Suprapubic skin (tissue), 4 donors: ENCODE measurements at regions not wholly inside any gene's neighbourhood (a gene's known extent, or its start where the extent isn't known, plus 50 kb on each side); places are given as distances from the start of the nearest gene placed in this dataset.

ENCODE experiments used
- DNase-seq, 2 donors: peaks; one replicate each; pipeline ENCODE4 v3.0.0-alpha.2; 2019; ENCODE audit warnings: low spot score in 2 of 2
- H3K27ac ChIP-seq: fragments of 200-600 bp; sonication (generic); one replicate; pipeline ENCODE4 v1.5.1; 2019
- H3K27me3 ChIP-seq: fragments of 200-600 bp; sonication (generic); one replicate; pipeline ENCODE4 v1.5.1; 2019
- H3K36me3 ChIP-seq: fragments of 200-600 bp; sonication (generic); one replicate; pipeline ENCODE4 v1.5.1; 2019
- H3K4me1 ChIP-seq: fragments of 200-600 bp; sonication (generic); one replicate; pipeline ENCODE4 v1.5.1; 2019
- H3K4me3 ChIP-seq: fragments of 200-600 bp; sonication (generic); one replicate; pipeline ENCODE4 v1.5.1; 2019; ENCODE audit warnings: mild to moderate bottlenecking
- H3K9me3 ChIP-seq: fragments of 200-600 bp; sonication (generic); one replicate; pipeline ENCODE4 v1.5.1; 2019
- CTCF ChIP-seq, 2 donors: fragments of 200-600 bp in 1 of 2; fragments of 450-650 bp in 1 of 2; sonication (generic) in 1 of 2; IDR thresholded peaks; one replicate each; pipeline ENCODE4 v1.5.1; 2016 to 2019; ENCODE audit warnings: antibody characterized with exemption in 2 of 2, mild to moderate bottlenecking in 1 of 2, moderate library complexity in 1 of 2
- EP300 ChIP-seq: sonication (generic); formaldehyde crosslinking; IDR thresholded peaks from one replicate; pipeline ENCODE4 v1.6.1; 2017; ENCODE audit warnings: antibody characterized with exemption
- POLR2A ChIP-seq, 2 donors: fragments of 450-650 bp; IDR thresholded peaks; one replicate each; pipeline ENCODE4 v1.6.1; 2017; ENCODE audit warnings: antibody characterized with exemption in 2 of 2, mild to moderate bottlenecking in 2 of 2, moderate library complexity in 2 of 2
- POLR2AphosphoS5 ChIP-seq, 3 donors: sonication (generic); formaldehyde crosslinking; IDR thresholded peaks; one replicate each; pipeline ENCODE4 v1.6.1; 2017; ENCODE audit warnings: antibody characterized with exemption in 3 of 3
- WGBS: methylation state at CpG from one replicate; pipeline ENCODE4 v1.1.5; 2018; 5-methylcytosine and 5-hydroxymethylcytosine counted together

GRCh38 chr4:34649716-34650115 is 1594.6 kb downstream of the ARAP2 start:
- Histone ChIP-seq H3K36me3 (no peaks in the 10 kb centered on the region), H3K4me3 (no peak overlapping the region), H3K27me3 (no peaks in the 10 kb centered on the region), H3K4me1 (no peaks in the 10 kb centered on the region), H3K9me3 (no peaks in the 10 kb centered on the region), H3K27ac (no peak overlapping the region)
- DNase-seq: no peak
- TF ChIP-seq CTCF (IDR thresholded peaks at IDR 0.05) (no peak), EP300 (no peak), POLR2AphosphoS5 (IDR thresholded peaks at IDR 0.05) (no peak), POLR2A (IDR thresholded peaks at IDR 0.05) (no peak)

GRCh38 chr4:34664051-34664450 is 1580.3 kb downstream of the ARAP2 start:
- no peaks in the 10 kb centered on the region for H3K4me1 ChIP-seq
- TF ChIP-seq POLR2AphosphoS5 (IDR thresholded peaks at IDR 0.05): no peak
- TF ChIP-seq CTCF (IDR thresholded peaks at IDR 0.05): no peak
- TF ChIP-seq POLR2A (IDR thresholded peaks at IDR 0.05): no peak
- TF ChIP-seq EP300: no peak
- DNase-seq: no peak
- H3K27ac ChIP-seq: no peak overlapping the region
- no peaks in the 10 kb centered on the region for H3K36me3 ChIP-seq
- H3K4me3 ChIP-seq: no peak overlapping the region
- WGBS: 82% methylated on average over 2 of the region's 5 CpGs
- H3K27me3 ChIP-seq: no peaks in the 10 kb centered on the region
- H3K9me3 ChIP-seq: no peaks in the 10 kb centered on the region

GRCh38 chr4:34676400-34676799 is 1567.9 kb downstream of the ARAP2 start:
- H3K27ac ChIP-seq: no peak overlapping the region
- no peaks in the 10 kb centered on the region for H3K9me3 ChIP-seq
- no peaks in the 10 kb centered on the region for H3K4me1 ChIP-seq
- no peak overlapping the region for H3K4me3 ChIP-seq
- 33% methylated on average over 1 of the region's 1 CpG for WGBS
- H3K36me3 ChIP-seq: no peaks in the 10 kb centered on the region
- H3K27me3 ChIP-seq: no peaks in the 10 kb centered on the region
- TF ChIP-seq EP300 (no peak), CTCF (IDR thresholded peaks at IDR 0.05) (no peak), POLR2A (IDR thresholded peaks at IDR 0.05) (no peak), POLR2AphosphoS5 (IDR thresholded peaks at IDR 0.05) (no peak)
- DNase-seq: no peak

GRCh38 chr4:34678431-34678830 is 1565.9 kb downstream of the ARAP2 start:
- Histone ChIP-seq H3K27ac (no peak overlapping the region), H3K27me3 (no peaks in the 10 kb centered on the region), H3K4me3 (no peak overlapping the region), H3K9me3 (no peaks in the 10 kb centered on the region), H3K36me3 (no peaks in the 10 kb centered on the region), H3K4me1 (no peaks in the 10 kb centered on the region)
- WGBS: 77% methylated on average over 3 of the region's 3 CpGs
- TF ChIP-seq POLR2AphosphoS5 (IDR thresholded peaks at IDR 0.05) (no peak), EP300 (no peak), CTCF (IDR thresholded peaks at IDR 0.05) (no peak), POLR2A (IDR thresholded peaks at IDR 0.05) (no peak)
- DNase-seq: no peak

- DNase-seq: no peak
- Histone ChIP-seq H3K4me1 (no peaks in the 10 kb centered on the region), H3K4me3 (no peak overlapping the region), H3K27me3 (no peaks in the 10 kb centered on the region), H3K36me3 (no peaks in the 10 kb centered on the region), H3K27ac (no peak overlapping the region), H3K9me3 (no peaks in the 10 kb centered on the region)
- 96% methylated on average over 7 of the region's 7 CpGs for WGBS
- no peak for TF ChIP-seq POLR2AphosphoS5 (IDR thresholded peaks at IDR 0.05)
- no peak for TF ChIP-seq CTCF (IDR thresholded peaks at IDR 0.05)
- no peak for TF ChIP-seq POLR2A (IDR thresholded peaks at IDR 0.05)
- no peak for TF ChIP-seq EP300
Measured at GRCh38 chr4:34679228-34679627, 1565.1 kb downstream of the ARAP2 start.
